ENCODE measurements at regions not wholly inside any gene's neighbourhood (a gene's known extent, or its start where the extent isn't known, plus 50 kb on each side); places are given as distances from the start of the nearest gene placed in this dataset.
"Not testable (repeated sequence)": the region's sequence is repeated elsewhere in the genome, so short reads cannot be mapped to it uniquely, and the experiment has no call there.

- not testable (repeated sequence) for TF ChIP-seq POLR2AphosphoS5 (IDR thresholded peaks at IDR 0.05); CTCF (IDR thresholded peaks at IDR 0.05); POLR2A (IDR thresholded peaks at IDR 0.05); EP300 (IDR thresholded peaks at IDR 0.05; ENCODE audit: low read depth)
Measured at GRCh38 chr11:97784388-97784787, 1236.4 kb upstream of the CNTN5 start.
